BE2C (cell line): ENCODE measurements at regions not wholly inside any gene's neighbourhood (a gene's known extent, or its start where the extent isn't known, plus 50 kb on each side); places are given as distances from the start of the nearest gene placed in this dataset.
A peak's percentile ranks its signal among the peaks of the same experiment; 100 is the strongest.
"Not testable (repeated sequence)": the region's sequence is repeated elsewhere in the genome, so short reads cannot be mapped to it uniquely, and the experiment has no call there.

ENCODE experiments used
- DNase-seq: peaks from one replicate; pipeline ENCODE4 v3.0.0-alpha.2; 2020
- H3K27me3 ChIP-seq: fragments of 250-450 bp; sonication (Bioruptor Pico); 2 replicates; pipeline ENCODE4 v1.5.1; 2020; ENCODE audit warnings: mild to moderate bottlenecking
- H3K36me3 ChIP-seq: fragments of 250-450 bp; sonication (Bioruptor Pico); 2 replicates; pipeline ENCODE4 v1.5.1; 2020; ENCODE audit warnings: mild to moderate bottlenecking
- H3K4me1 ChIP-seq: fragments of 250-450 bp; sonication (Bioruptor Pico); 2 replicates; pipeline ENCODE4 v1.5.1; 2020
- H3K4me3 ChIP-seq: 2 replicates; pipeline ENCODE4 v1.5.1; 2011; ENCODE audit warnings: low read depth, low read length
- H3K9me3 ChIP-seq: fragments of 250-450 bp; sonication (Bioruptor Pico); 2 replicates; pipeline ENCODE4 v1.5.1; 2020
- CTCF ChIP-seq: IDR thresholded peaks from 2 replicates; pipeline ENCODE4 v1.5.1; 2012; ENCODE audit warnings: mild to moderate bottlenecking, low read depth, low read length

GRCh38 chr13:88464851-88465250, 793.7 kb downstream of the SLITRK5 start:
- H3K4me1 ChIP-seq = no peaks in the 10 kb centered on the region
- H3K27me3 ChIP-seq = no peaks in the 10 kb centered on the region
- no peaks in the 10 kb centered on the region for H3K36me3 ChIP-seq
- DNase-seq = peak; percentile 6
- no peak overlapping the region for H3K4me3 ChIP-seq
- no peak; the same call in 1 of the 2 replicates for TF ChIP-seq CTCF
- H3K9me3 ChIP-seq = no peaks in the 10 kb centered on the region

GRCh38 chr13:88472316-88472715, 801.1 kb downstream of the SLITRK5 start:
- H3K36me3 ChIP-seq = no peaks in the 10 kb centered on the region
- H3K4me1 ChIP-seq = no peaks in the 10 kb centered on the region
- TF ChIP-seq CTCF = no peak
- no peaks in the 10 kb centered on the region for H3K27me3 ChIP-seq
- no peaks in the 10 kb centered on the region for H3K9me3 ChIP-seq
- no peak for DNase-seq
- no peak overlapping the region for H3K4me3 ChIP-seq

- no peaks in the 10 kb centered on the region for H3K9me3 ChIP-seq
- H3K4me1 ChIP-seq = no peaks in the 10 kb centered on the region
- no peaks in the 10 kb centered on the region for H3K36me3 ChIP-seq
- no peak for DNase-seq
- H3K4me3 ChIP-seq = no peak overlapping the region
- no peaks in the 10 kb centered on the region for H3K27me3 ChIP-seq
- no peak for TF ChIP-seq CTCF
These were observed 812.0 kb downstream of the SLITRK5 start for GRCh38 chr13:88483202-88483601.

GRCh38 chr13:88507909-88508308, 836.7 kb downstream of the SLITRK5 start:
- no peaks in the 10 kb centered on the region for H3K4me1 ChIP-seq
- TF ChIP-seq CTCF = no peak
- no peak for DNase-seq
- no peaks in the 10 kb centered on the region for H3K36me3 ChIP-seq
- H3K27me3 ChIP-seq = no peaks in the 10 kb centered on the region
- no peak overlapping the region for H3K4me3 ChIP-seq
- H3K9me3 ChIP-seq = peaks cover 5% of the 10 kb centered on the region

GRCh38 chr13:88512993-88513392, 841.8 kb downstream of the SLITRK5 start:
- not testable (repeated sequence) for DNase-seq, H3K4me3 ChIP-seq, H3K4me1 ChIP-seq, H3K9me3 ChIP-seq, H3K27me3 ChIP-seq, H3K36me3 ChIP-seq

- Histone ChIP-seq H3K4me3 (no peak overlapping the region), H3K4me1 (no peaks in the 10 kb centered on the region), H3K27me3 (no peaks in the 10 kb centered on the region), H3K36me3 (no peaks in the 10 kb centered on the region), H3K9me3 (no peaks in the 10 kb centered on the region)
- TF ChIP-seq CTCF = no peak
- no peak for DNase-seq
These were observed 855.1 kb downstream of the SLITRK5 start for GRCh38 chr13:88526186-88526852.

GRCh38 chr13:88526853-88527215, 855.7 kb downstream of the SLITRK5 start:
- Histone ChIP-seq H3K9me3 (no peaks in the 10 kb centered on the region), H3K27me3 (no peaks in the 10 kb centered on the region), H3K4me1 (no peaks in the 10 kb centered on the region), H3K4me3 (no peak overlapping the region), H3K36me3 (no peaks in the 10 kb centered on the region)
- TF ChIP-seq CTCF = no peak
- DNase-seq = no peak
